ENCODE measurements at regions not wholly inside any gene's neighbourhood (a gene's known extent, or its start where the extent isn't known, plus 50 kb on each side); places are given as distances from the start of the nearest gene placed in this dataset.

- Histone ChIP-seq H3K27me3 (ENCODE audit: insufficient read depth, low read depth, severe bottlenecking) (peaks cover 84% of the 10 kb centered on the region), H3K9me3 (ENCODE audit: severe bottlenecking) (peaks cover 2% of the 10 kb centered on the region), H3K36me3 (no peaks in the 10 kb centered on the region), H3K4me3 (ENCODE audit: low read depth, low read length) (no peak overlapping the region), H3K27ac (no peak overlapping the region)
- DNase-seq = no peak
- TF ChIP-seq CTCF (IDR thresholded peaks at IDR 0.05; ENCODE audit: low read depth, low read length) = no peak
Measured at GRCh38 chr14:97306760-97307246, 509.6 kb downstream of the VRK1 start.

- H3K27ac ChIP-seq = no peak overlapping the region
- TF ChIP-seq CTCF (IDR thresholded peaks at IDR 0.05; ENCODE audit: low read depth, low read length) = no peak
Measured at GRCh38 chr14:97311411-97311810, 514.2 kb downstream of the VRK1 start.

GRCh38 chr14:97312910-97313309, 515.7 kb downstream of the VRK1 start:
- no peak for TF ChIP-seq CTCF (IDR thresholded peaks at IDR 0.05; ENCODE audit: low read depth, low read length)

More at GRCh38 chr14:97311411-97311810, 514.2 kb downstream of the VRK1 start:
- DNase-seq = no peak
- Histone ChIP-seq H3K27me3 (ENCODE audit: insufficient read depth, low read depth, severe bottlenecking) (peaks cover 59% of the 10 kb centered on the region), H3K4me3 (ENCODE audit: low read depth, low read length) (no peak overlapping the region), H3K9me3 (ENCODE audit: severe bottlenecking) (peaks cover 2% of the 10 kb centered on the region), H3K36me3 (no peaks in the 10 kb centered on the region)

GRCh38 chr14:97315790-97316189, 518.6 kb downstream of the VRK1 start:
- no peak for DNase-seq
- no peaks in the 10 kb centered on the region for H3K9me3 ChIP-seq (ENCODE audit: severe bottlenecking)
- H3K36me3 ChIP-seq = no peaks in the 10 kb centered on the region
- H3K27me3 ChIP-seq (ENCODE audit: insufficient read depth, low read depth, severe bottlenecking) = peaks cover 57% of the 10 kb centered on the region
- no peak overlapping the region for H3K27ac ChIP-seq
- H3K4me3 ChIP-seq (ENCODE audit: low read depth, low read length) = no peak overlapping the region
- TF ChIP-seq CTCF (IDR thresholded peaks at IDR 0.05; ENCODE audit: low read depth, low read length) = no peak

More at GRCh38 chr14:97312910-97313309, 515.7 kb downstream of the VRK1 start:
- Histone ChIP-seq H3K36me3 (no peaks in the 10 kb centered on the region), H3K4me3 (ENCODE audit: low read depth, low read length) (no peak overlapping the region), H3K27me3 (ENCODE audit: insufficient read depth, low read depth, severe bottlenecking) (peaks cover 58% of the 10 kb centered on the region), H3K27ac (no peak overlapping the region), H3K9me3 (ENCODE audit: severe bottlenecking) (peaks cover 2% of the 10 kb centered on the region)
- DNase-seq = no peak

GRCh38 chr14:97318380-97318779, 521.2 kb downstream of the VRK1 start:
- Histone ChIP-seq H3K4me3 (ENCODE audit: low read depth, low read length) (no peak overlapping the region), H3K36me3 (no peaks in the 10 kb centered on the region), H3K27me3 (ENCODE audit: insufficient read depth, low read depth, severe bottlenecking) (peaks cover 49% of the 10 kb centered on the region), H3K9me3 (ENCODE audit: severe bottlenecking) (peaks cover 3% of the 10 kb centered on the region), H3K27ac (no peak overlapping the region)
- no peak for DNase-seq
- TF ChIP-seq CTCF (IDR thresholded peaks at IDR 0.05; ENCODE audit: low read depth, low read length) = no peak

- peaks cover 3% of the 10 kb centered on the region for H3K9me3 ChIP-seq (ENCODE audit: severe bottlenecking)
- TF ChIP-seq CTCF (IDR thresholded peaks at IDR 0.05; ENCODE audit: low read depth, low read length) = no peak
- no peak overlapping the region for H3K4me3 ChIP-seq (ENCODE audit: low read depth, low read length)
- H3K27me3 ChIP-seq (ENCODE audit: insufficient read depth, low read depth, severe bottlenecking) = peaks cover 50% of the 10 kb centered on the region
- no peaks in the 10 kb centered on the region for H3K36me3 ChIP-seq
- no peak for DNase-seq
- H3K27ac ChIP-seq = no peak overlapping the region
Measured at GRCh38 chr14:97319691-97320090, 522.5 kb downstream of the VRK1 start.
